Cardiac fibroblast (primary cell): ENCODE measurements at regions not wholly inside any gene's neighbourhood (a gene's known extent, or its start where the extent isn't known, plus 50 kb on each side); places are given as distances from the start of the nearest gene placed in this dataset.

Experiments used
- DNase-seq, 2 donors: peaks; one replicate each; pipeline versions ENCODE4 v3.0.0 to v3.0.0-alpha.2; 2010; ENCODE audit warnings: low read depth in 2 of 2
- H3K4me3 ChIP-seq, 2 donors: replicated peaks in 1 of 2; 1 replicate in 1 of 2; 2 replicates in 1 of 2; pipeline ENCODE4 v1.5.1; 2011; ENCODE audit warnings: low read depth in 2 of 2, low read length in 2 of 2, mild to moderate bottlenecking in 2 of 2, moderate library complexity in 1 of 2
- TF ChIP-seq, protein P1 (sequence below): IDR thresholded peaks from one replicate; pipeline ENCODE4 v1.5.1; 2011; ENCODE audit warnings: low read depth, mild to moderate bottlenecking, low read length, inconsistent platforms

DNA sequence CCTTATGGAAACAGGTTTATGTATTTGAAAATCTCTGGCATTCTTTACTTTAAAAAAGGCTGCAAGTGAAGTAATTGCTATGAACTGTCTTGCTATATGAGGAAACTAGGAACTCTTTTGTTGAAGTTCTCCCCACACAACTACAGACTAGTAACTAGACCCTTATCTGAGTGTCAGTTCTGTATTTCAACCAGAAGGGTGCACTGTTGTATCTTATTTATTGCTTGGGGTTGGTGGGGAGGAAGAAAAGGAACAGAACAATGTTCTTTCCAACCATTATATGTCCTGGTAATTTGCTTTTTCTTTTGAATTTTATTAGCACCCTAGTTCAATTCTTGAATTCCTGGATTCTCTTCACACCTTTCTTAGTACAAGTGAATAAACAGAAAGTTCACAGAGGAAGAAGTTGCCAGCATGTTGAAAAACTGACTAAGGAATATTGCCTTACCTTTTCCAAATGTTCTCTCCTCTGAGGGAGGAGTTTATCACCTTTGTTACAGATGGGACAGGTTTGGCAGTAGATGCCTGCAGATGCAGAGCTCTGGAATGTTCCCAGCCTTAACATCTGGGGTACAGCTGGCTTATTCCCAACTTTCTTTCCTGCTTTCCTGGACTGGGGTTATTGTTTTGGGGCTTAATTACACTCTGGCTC lies 162.4 kb upstream of the CFAP20DC start:
- DNase-seq: peak; percentile 59 to 61

GRCh38 chr3:59210260-59210659 lies 160.4 kb upstream of the CFAP20DC start:
- no peak for DNase-seq
- no peak overlapping the region for H3K4me3 ChIP-seq
- TF ChIP-seq, protein P1, sequence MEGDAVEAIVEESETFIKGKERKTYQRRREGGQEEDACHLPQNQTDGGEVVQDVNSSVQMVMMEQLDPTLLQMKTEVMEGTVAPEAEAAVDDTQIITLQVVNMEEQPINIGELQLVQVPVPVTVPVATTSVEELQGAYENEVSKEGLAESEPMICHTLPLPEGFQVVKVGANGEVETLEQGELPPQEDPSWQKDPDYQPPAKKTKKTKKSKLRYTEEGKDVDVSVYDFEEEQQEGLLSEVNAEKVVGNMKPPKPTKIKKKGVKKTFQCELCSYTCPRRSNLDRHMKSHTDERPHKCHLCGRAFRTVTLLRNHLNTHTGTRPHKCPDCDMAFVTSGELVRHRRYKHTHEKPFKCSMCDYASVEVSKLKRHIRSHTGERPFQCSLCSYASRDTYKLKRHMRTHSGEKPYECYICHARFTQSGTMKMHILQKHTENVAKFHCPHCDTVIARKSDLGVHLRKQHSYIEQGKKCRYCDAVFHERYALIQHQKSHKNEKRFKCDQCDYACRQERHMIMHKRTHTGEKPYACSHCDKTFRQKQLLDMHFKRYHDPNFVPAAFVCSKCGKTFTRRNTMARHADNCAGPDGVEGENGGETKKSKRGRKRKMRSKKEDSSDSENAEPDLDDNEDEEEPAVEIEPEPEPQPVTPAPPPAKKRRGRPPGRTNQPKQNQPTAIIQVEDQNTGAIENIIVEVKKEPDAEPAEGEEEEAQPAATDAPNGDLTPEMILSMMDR: no peak

More for the DNA sequence above, 162.4 kb upstream of the CFAP20DC start:
- H3K4me3 ChIP-seq: no peak overlapping the region
- TF ChIP-seq, protein P1: peak; percentile 51

GRCh38 chr3:59192473-59192872 lies 142.6 kb upstream of the CFAP20DC start:
- H3K4me3 ChIP-seq: no peak overlapping the region
- TF ChIP-seq, protein P1: no peak
- DNase-seq: peak; percentile 25 to 29

- TF ChIP-seq, protein P1: no peak
Observed at GRCh38 chr3:59191651-59192050, 141.8 kb upstream of the CFAP20DC start.

DNA sequence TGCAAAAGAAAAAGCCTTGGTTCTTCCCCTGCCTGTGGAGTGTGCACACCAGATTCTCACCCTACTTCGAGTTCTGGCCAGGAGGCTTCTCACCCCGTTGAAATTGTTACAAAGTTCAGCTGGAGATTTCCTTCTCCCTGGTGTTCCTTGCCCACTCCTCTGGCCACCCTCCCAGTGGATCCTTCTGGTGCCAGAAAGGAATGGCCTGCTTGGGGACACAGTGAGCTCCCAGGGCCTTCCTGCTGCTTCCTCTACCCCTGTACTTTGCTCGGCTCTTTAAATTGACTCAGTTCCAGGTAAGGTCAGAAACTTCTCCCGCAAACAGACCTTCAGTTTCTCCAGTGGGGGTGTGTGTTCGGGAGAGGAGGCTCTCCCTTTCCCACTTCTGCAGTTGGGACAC lies 140.1 kb upstream of the CFAP20DC start:
- no peak overlapping the region for H3K4me3 ChIP-seq
- TF ChIP-seq, protein P1: no peak
- DNase-seq: no peak

More at GRCh38 chr3:59191651-59192050, 141.8 kb upstream of the CFAP20DC start:
- H3K4me3 ChIP-seq: no peak overlapping the region
- no peak for DNase-seq

DNA sequence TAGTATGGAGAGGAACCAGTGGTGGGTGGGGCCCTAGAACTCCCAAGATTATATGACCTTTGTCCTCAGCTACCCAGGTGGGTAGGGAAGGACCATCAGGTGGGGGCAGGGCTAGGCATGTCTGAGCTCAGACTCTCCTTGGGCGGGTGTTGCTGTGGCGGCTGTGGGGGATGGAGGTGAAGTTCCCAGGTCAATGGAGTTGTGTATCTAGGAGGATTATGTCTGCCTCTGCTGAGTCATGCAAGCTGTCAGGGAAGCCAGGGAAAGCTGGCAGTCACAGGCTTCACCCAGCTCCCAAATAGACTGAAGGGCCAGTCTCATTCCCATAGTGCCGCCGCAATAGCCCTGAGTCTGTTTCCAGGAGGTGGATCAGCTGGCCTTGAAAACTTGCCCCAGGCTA lies 139.7 kb upstream of the CFAP20DC start:
- TF ChIP-seq, protein P1: no peak
- no peak overlapping the region for H3K4me3 ChIP-seq
- DNase-seq: no peak

- no peak for DNase-seq
Observed at GRCh38 chr3:59186725-59187124, 136.9 kb upstream of the CFAP20DC start.

More at GRCh38 chr3:59186725-59187124, 136.9 kb upstream of the CFAP20DC start:
- no peak overlapping the region for H3K4me3 ChIP-seq
- TF ChIP-seq, protein P1: no peak
